ENCODE measurements at regions not wholly inside any gene's neighbourhood (a gene's known extent, or its start where the extent isn't known, plus 50 kb on each side); places are given as distances from the start of the nearest gene placed in this dataset.

DNA sequence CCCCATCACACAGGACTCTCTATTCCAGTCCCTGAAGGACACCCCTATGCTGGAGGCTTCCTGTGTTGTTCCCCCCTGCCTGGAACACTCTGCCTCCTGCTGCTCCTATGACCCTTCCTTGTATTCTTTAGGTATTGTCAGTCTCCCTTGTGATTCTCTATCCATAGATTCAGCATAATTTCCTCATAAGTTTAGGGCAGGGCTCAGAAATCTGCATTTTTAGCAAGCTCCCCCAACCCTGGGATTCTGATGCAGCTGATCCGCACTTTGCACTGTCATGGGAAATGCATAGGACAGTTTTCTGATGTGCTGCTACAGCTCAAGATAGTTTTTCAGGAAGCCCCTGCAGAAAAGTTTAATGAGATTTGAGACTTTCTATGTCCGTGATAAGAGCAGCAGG is 79.9 kb downstream of the ADRA2A start:
- DNase-seq (ENCODE audit: low read depth, low spot score) = no peak
- H3K36me3 ChIP-seq (ENCODE audit: control insufficient read depth in 2 of 2, extremely low read depth in 1 of 2, insufficient read depth in 2 of 2, low read length in 2 of 2) = no peaks in the 10 kb centered on the region
- no peaks in the 10 kb centered on the region for H3K27me3 ChIP-seq (ENCODE audit: control insufficient read depth in 2 of 2, insufficient read depth in 2 of 2, low read length in 2 of 2)
- H3K4me3 ChIP-seq (replicated peaks in 1 of 3; ENCODE audit: insufficient read depth in 1 of 3, low read depth in 1 of 3, low read length in 3 of 3) = no peak overlapping the region
- BruUV-seq (replicated peaks) = no TSS peak
- H3K4me1 ChIP-seq (ENCODE audit: control insufficient read depth, extremely low read depth, insufficient read depth, low read length) = no peaks in the 10 kb centered on the region
- H2AFZ ChIP-seq (ENCODE audit: low read depth, low read length) = no peak overlapping the region
- no peak overlapping the region for H3K27ac ChIP-seq (ENCODE audit: insufficient read depth, low read depth, low read length)
- CTCF ChIA-PET = no interaction called here
- H4K20me1 ChIP-seq (replicated peaks; ENCODE audit: control insufficient read depth, extremely low read depth, insufficient read depth, low read length) = no peaks in the 10 kb centered on the region
- TF ChIP-seq MYC (IDR thresholded peaks at IDR 0.05; ENCODE audit: low read depth, low read length) = no peak
- no peak for TF ChIP-seq JUN (IDR thresholded peaks at IDR 0.05; ENCODE audit: borderline replicate concordance, insufficient read depth, insufficient read length, low read depth)
- TF ChIP-seq FOS (IDR thresholded peaks at IDR 0.05; ENCODE audit: borderline replicate concordance, insufficient read depth, low read length) = no peak
- TF ChIP-seq GATA2 (IDR thresholded peaks at IDR 0.05; ENCODE audit: insufficient read depth, insufficient read length, low read depth, low read length) = no peak
- TF ChIP-seq, protein P1, sequence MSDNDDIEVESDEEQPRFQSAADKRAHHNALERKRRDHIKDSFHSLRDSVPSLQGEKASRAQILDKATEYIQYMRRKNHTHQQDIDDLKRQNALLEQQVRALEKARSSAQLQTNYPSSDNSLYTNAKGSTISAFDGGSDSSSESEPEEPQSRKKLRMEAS (IDR thresholded peaks at IDR 0.05; ENCODE audit: insufficient read depth, insufficient read length) = no peak
- TF ChIP-seq POLR2AphosphoS5 (IDR thresholded peaks at IDR 0.05; ENCODE audit: insufficient read depth, low read depth, low read length) = no peak
- TF ChIP-seq, protein P2, sequence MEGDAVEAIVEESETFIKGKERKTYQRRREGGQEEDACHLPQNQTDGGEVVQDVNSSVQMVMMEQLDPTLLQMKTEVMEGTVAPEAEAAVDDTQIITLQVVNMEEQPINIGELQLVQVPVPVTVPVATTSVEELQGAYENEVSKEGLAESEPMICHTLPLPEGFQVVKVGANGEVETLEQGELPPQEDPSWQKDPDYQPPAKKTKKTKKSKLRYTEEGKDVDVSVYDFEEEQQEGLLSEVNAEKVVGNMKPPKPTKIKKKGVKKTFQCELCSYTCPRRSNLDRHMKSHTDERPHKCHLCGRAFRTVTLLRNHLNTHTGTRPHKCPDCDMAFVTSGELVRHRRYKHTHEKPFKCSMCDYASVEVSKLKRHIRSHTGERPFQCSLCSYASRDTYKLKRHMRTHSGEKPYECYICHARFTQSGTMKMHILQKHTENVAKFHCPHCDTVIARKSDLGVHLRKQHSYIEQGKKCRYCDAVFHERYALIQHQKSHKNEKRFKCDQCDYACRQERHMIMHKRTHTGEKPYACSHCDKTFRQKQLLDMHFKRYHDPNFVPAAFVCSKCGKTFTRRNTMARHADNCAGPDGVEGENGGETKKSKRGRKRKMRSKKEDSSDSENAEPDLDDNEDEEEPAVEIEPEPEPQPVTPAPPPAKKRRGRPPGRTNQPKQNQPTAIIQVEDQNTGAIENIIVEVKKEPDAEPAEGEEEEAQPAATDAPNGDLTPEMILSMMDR (IDR thresholded peaks at IDR 0.05; ENCODE audit: extremely low read depth in 1 of 2, insufficient read depth in 1 of 2, low read depth in 1 of 2, low read length in 2 of 2) = no peak
- TF ChIP-seq EZH2 (IDR thresholded peaks at IDR 0.05; ENCODE audit: borderline replicate concordance, low read depth, low read length, severe bottlenecking) = no peak
- TF ChIP-seq POLR2A (IDR thresholded peaks at IDR 0.05; ENCODE audit: low read depth, low read length) = no peak
- H3K9me1 ChIP-seq (replicated peaks; ENCODE audit: control insufficient read depth, extremely low read depth, insufficient read depth, low read length) = no peaks in the 10 kb centered on the region
- no peak overlapping the region for H3K4me2 ChIP-seq (ENCODE audit: insufficient read depth, low read length)
- no peak for FAIRE-seq
- no peak overlapping the region for H3K9ac ChIP-seq (replicated peaks; ENCODE audit: extremely low read depth, insufficient read depth, low read length)
- no peaks in the 10 kb centered on the region for H3K9me3 ChIP-seq (replicated peaks; ENCODE audit: control insufficient read depth, insufficient read depth, low read length)
- intact Hi-C loops (cut with micrococcal nuclease) (no loop called here), dilution Hi-C loops (cut with MboI; ENCODE audit: extremely low pct_ligation_motif_present, low sequenced_read_pairs) (no loop called here)
- no peaks in the 10 kb centered on the region for H3K79me2 ChIP-seq (ENCODE audit: control insufficient read depth, insufficient read depth, low read length)
- POLR2A ChIA-PET = no interaction called here

Data from endothelial cell of umbilical vein (primary cell).